ENCODE measurements at regions not wholly inside any gene's neighbourhood (a gene's known extent, or its start where the extent isn't known, plus 50 kb on each side); places are given as distances from the start of the nearest gene placed in this dataset.

DNA sequence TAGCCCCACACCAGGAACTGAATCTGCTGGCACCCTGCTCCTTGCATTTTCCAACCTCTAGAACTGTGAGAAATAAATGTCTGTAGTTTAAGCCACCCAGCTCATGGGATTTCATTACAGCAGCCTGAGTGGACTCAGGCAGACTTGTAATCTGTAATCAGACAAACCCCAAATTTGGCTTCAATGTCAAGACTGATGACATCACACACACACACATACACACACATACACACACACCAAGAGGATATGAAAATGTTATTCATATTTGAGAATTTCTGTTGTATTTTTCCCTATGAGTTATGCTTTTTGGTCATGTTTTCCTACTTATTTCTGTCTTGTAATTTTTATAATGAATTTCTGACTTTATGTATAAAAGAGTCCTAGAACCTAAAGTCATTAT is 83.8 kb upstream of the GLI2 start:
- Histone ChIP-seq H3K27ac (no peak overlapping the region), H3K9me3 (peaks cover 0 to 3% (median 0%) of the 10 kb centered on the region in 3 donors), H3K36me3 (no peaks in the 10 kb centered on the region), H3K4me3 (peak overlapping the region in 1 of 4 donors; percentile 17), H3K4me1 (no peaks in the 10 kb centered on the region), H3K27me3 (peaks cover 0 to 5% (median 4%) of the 10 kb centered on the region in 3 donors)
- DNase-seq (no peak), ATAC-seq (no peak)
- intact Hi-C loops (cut with DNase I; ENCODE audit: low total_unique reads) (no loop called here), in situ Hi-C loops (cut with MboI; ENCODE audit: low sequenced_read_pairs in 4 of 4) (no loop called here)
- TF ChIP-seq POLR2A (IDR thresholded peaks at IDR 0.05) = no peak
- TF ChIP-seq, protein P1, sequence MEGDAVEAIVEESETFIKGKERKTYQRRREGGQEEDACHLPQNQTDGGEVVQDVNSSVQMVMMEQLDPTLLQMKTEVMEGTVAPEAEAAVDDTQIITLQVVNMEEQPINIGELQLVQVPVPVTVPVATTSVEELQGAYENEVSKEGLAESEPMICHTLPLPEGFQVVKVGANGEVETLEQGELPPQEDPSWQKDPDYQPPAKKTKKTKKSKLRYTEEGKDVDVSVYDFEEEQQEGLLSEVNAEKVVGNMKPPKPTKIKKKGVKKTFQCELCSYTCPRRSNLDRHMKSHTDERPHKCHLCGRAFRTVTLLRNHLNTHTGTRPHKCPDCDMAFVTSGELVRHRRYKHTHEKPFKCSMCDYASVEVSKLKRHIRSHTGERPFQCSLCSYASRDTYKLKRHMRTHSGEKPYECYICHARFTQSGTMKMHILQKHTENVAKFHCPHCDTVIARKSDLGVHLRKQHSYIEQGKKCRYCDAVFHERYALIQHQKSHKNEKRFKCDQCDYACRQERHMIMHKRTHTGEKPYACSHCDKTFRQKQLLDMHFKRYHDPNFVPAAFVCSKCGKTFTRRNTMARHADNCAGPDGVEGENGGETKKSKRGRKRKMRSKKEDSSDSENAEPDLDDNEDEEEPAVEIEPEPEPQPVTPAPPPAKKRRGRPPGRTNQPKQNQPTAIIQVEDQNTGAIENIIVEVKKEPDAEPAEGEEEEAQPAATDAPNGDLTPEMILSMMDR (IDR thresholded peaks at IDR 0.05 in 4 of 5, conservative IDR thresholded peaks at IDR 0.05 in 1 of 5) = no peak

DNA sequence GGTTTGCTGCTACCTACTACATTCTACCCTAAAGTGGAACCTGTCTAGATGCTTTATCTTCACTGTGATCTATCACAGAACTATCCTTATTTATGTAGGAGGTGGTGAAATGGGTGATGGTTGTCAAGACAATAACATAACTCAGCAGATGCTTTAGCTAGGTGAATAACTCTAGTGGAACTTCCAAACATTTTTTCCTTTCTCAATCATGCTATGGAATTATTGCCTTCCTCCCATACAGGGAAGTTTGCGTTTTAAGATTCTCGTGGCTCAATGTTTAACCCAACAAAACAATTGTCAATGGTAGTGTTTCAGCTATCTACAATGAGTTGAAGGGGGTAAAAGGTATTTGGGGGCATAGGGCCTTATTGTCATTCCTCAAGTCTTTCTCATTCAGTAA is 82.6 kb upstream of the GLI2 start:
- ATAC-seq = no peak
- peaks cover 0 to 3% (median 0%) of the 10 kb centered on the region in 3 donors for H3K9me3 ChIP-seq
- peaks cover 0 to 5% (median 4%) of the 10 kb centered on the region in 3 donors for H3K27me3 ChIP-seq
- H3K27ac ChIP-seq = no peak overlapping the region
- no peak overlapping the region for H3K4me3 ChIP-seq
- no peaks in the 10 kb centered on the region for H3K4me1 ChIP-seq
- intact Hi-C loops (cut with DNase I; ENCODE audit: low total_unique reads) (no loop called here), in situ Hi-C loops (cut with MboI; ENCODE audit: low sequenced_read_pairs in 4 of 4) (no loop called here)
- DNase-seq = no peak
- TF ChIP-seq, protein P1 (IDR thresholded peaks at IDR 0.05 in 4 of 5, conservative IDR thresholded peaks at IDR 0.05 in 1 of 5) = no peak
- no peak for TF ChIP-seq POLR2A (IDR thresholded peaks at IDR 0.05)
- no peaks in the 10 kb centered on the region for H3K36me3 ChIP-seq

DNA sequence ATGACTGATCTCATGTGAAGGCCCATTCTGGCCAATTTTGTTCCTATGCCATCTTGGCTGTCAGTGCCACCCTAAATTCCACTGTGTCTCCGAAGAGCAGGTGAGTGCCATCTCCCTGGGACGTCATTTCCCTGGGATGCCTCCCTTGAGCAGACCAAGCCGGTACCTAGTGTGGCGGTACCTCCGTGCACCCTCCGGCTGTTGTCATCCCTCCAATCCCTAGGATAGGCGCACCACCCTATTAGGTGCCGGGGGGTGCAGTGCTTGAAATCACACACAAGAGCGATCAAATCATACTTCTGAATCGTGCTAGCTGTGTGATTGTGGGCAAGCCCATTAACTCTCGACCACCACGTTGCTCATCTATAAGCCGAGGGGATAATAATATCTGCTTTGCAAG is 81.8 kb upstream of the GLI2 start:
- Histone ChIP-seq H3K9me3 (peaks cover 0 to 3% (median 0%) of the 10 kb centered on the region in 3 donors), H3K27me3 (peaks cover 0 to 5% (median 4%) of the 10 kb centered on the region in 3 donors), H3K27ac (no peak overlapping the region), H3K4me3 (no peak overlapping the region), H3K4me1 (no peaks in the 10 kb centered on the region), H3K36me3 (no peaks in the 10 kb centered on the region)
- DNase-seq (no peak), ATAC-seq (no peak)
- intact Hi-C loops (cut with DNase I; ENCODE audit: low total_unique reads) (no loop called here), in situ Hi-C loops (cut with MboI; ENCODE audit: low sequenced_read_pairs in 4 of 4) (no loop called here)
- TF ChIP-seq, protein P1 (IDR thresholded peaks at IDR 0.05 in 4 of 5, conservative IDR thresholded peaks at IDR 0.05 in 1 of 5) = no peak
- TF ChIP-seq POLR2A (IDR thresholded peaks at IDR 0.05) = no peak

DNA sequence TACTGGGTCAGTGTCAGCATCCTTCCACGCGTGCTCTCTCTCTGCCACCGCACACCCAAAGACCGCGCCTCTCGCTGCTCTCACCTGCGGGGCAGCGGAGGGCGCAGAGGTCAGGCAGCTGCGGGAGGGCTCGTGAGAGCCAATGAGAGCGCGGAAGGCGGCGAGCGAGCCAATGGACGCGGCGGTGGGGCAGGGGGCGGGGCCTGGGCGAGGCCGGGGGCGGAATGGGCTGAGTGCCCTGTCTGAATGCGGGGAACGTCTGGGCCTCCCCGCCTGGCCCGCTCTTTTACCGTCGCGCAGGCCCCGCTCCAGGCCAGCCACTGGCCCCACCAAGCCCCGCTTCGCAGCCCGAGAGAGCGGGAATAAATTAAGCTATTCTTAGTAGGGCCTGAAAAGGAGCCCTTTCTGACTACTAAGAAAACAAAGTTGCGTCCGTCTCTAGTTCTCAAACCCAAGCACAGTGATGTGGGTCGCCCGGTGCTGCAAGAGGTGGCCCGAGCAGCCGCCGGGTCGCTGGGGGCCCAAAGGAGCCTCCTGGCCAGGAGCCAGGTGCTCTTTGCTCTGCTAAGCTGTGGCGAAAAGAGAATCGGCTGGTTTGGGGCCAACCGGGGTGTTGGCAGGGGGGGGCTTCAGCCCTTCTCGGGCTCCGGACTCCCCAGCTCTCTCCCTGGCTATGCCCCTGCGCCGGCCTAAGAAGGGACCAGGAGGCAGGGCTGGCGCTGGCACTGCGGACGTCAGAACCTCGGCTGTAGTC is 81.1 kb upstream of the GLI2 start:
- DNase-seq = no peak
- no peaks in the 10 kb centered on the region for H3K36me3 ChIP-seq
- TF ChIP-seq, protein P1 (IDR thresholded peaks at IDR 0.05 in 4 of 5, conservative IDR thresholded peaks at IDR 0.05 in 1 of 5) = no peak
- TF ChIP-seq POLR2A (IDR thresholded peaks at IDR 0.05) = no peak
- H3K27ac ChIP-seq = no peak overlapping the region
- ATAC-seq = peak in 1 of 2 donors; percentile 19
- in situ Hi-C loops (cut with MboI; ENCODE audit: low sequenced_read_pairs in 4 of 4) = no loop called here
- peaks cover 0 to 5% (median 4%) of the 10 kb centered on the region in 3 donors for H3K27me3 ChIP-seq
- H3K4me1 ChIP-seq = no peaks in the 10 kb centered on the region
- intact Hi-C loops (cut with DNase I; ENCODE audit: low total_unique reads) = no loop called here
- H3K4me3 ChIP-seq = peak overlapping the region in 1 of 4 donors; percentile 4
- H3K9me3 ChIP-seq = peaks cover 0 to 3% (median 0%) of the 10 kb centered on the region in 3 donors
